Keratinocyte (primary cell): ENCODE measurements at regions not wholly inside any gene's neighbourhood (a gene's known extent, or its start where the extent isn't known, plus 50 kb on each side); places are given as distances from the start of the nearest gene placed in this dataset.

Source experiments
- DNase-seq: peaks from one replicate; pipeline ENCODE4 v3.0.0-alpha.2; 2011; ENCODE audit warnings: low read depth, missing footprints, low spot score
- FAIRE-seq: peaks from 2 replicates; lab custom pipeline; 2011; peaks lifted over from hg19 to GRCh38; lab: Jason Lieb, UNC
- H2AFZ ChIP-seq: 2 replicates; pipeline ENCODE4 v1.6.0; 2012; ENCODE audit warnings: low read length, control low read depth, inconsistent platforms; ENCODE audit not compliant: control insufficient read depth
- H3K27ac ChIP-seq: 2 replicates; pipeline ENCODE4 v1.5.1; 2011; ENCODE audit warnings: low read length; ENCODE audit not compliant: control insufficient read depth, insufficient read depth
- H3K27me3 ChIP-seq: 3 replicates; pipeline ENCODE4 v1.6.0; 2011; ENCODE audit warnings: low read length; ENCODE audit not compliant: control insufficient read depth, insufficient read depth; ENCODE audit errors: extremely low read depth
- H3K36me3 ChIP-seq, 2 experiments: 2 replicates in 1 of 2; 3 replicates in 1 of 2; pipeline ENCODE4 v1.5.1; 2011; ENCODE audit warnings: low read length in 2 of 2, mild to moderate bottlenecking in 1 of 2; ENCODE audit not compliant: control insufficient read depth in 2 of 2, insufficient read depth in 2 of 2; ENCODE audit errors: extremely low read depth in 1 of 2
- H3K4me1 ChIP-seq: 3 replicates; pipeline ENCODE4 v1.5.1; 2011; ENCODE audit warnings: low read length; ENCODE audit not compliant: control insufficient read depth, insufficient read depth; ENCODE audit errors: extremely low read depth
- H3K4me2 ChIP-seq: 3 replicates; pipeline ENCODE4 v1.6.0; 2011; ENCODE audit warnings: low read depth, low read length; ENCODE audit not compliant: control insufficient read depth, insufficient read depth; ENCODE audit errors: extremely low read depth
- H3K4me3 ChIP-seq, 3 experiments: fragments of 200-600 bp in 1 of 3; sonication (generic) in 1 of 3; 2 replicates in 2 of 3; 3 replicates in 1 of 3; pipeline ENCODE4 v1.5.1; 2011 to 2016; ENCODE audit warnings: low read length in 3 of 3, mild to moderate bottlenecking in 3 of 3, control low read depth in 2 of 3, inconsistent platforms in 1 of 3, low read depth in 1 of 3, mixed read lengths in 1 of 3, mixed run types in 1 of 3, moderate library complexity in 1 of 3; ENCODE audit not compliant: control insufficient read depth in 2 of 3, insufficient read depth in 2 of 3; ENCODE audit errors: extremely low read depth in 1 of 3
- H3K79me2 ChIP-seq: 2 replicates; pipeline ENCODE4 v1.6.0; 2012; ENCODE audit warnings: low read length; ENCODE audit not compliant: control insufficient read depth, insufficient read depth
- H3K9ac ChIP-seq: 3 replicates; pipeline ENCODE4 v1.6.0; 2011; ENCODE audit warnings: low read length; ENCODE audit not compliant: control insufficient read depth, insufficient read depth; ENCODE audit errors: extremely low read depth
- H3K9me1 ChIP-seq: 3 replicates; pipeline ENCODE4 v1.6.0; 2011; ENCODE audit warnings: low read length; ENCODE audit not compliant: control insufficient read depth, insufficient read depth; ENCODE audit errors: extremely low read depth
- H3K9me3 ChIP-seq: 2 replicates; pipeline ENCODE4 v1.5.1; 2012; ENCODE audit warnings: low read depth, low read length; ENCODE audit not compliant: control insufficient read depth
- H4K20me1 ChIP-seq: 3 replicates; pipeline ENCODE4 v1.6.0; 2011; ENCODE audit warnings: low read length; ENCODE audit not compliant: control insufficient read depth, insufficient read depth; ENCODE audit errors: extremely low read depth
- EZH2 ChIP-seq: IDR thresholded peaks from one replicate; pipeline ENCODE4 v1.6.1; 2012; ENCODE audit warnings: inconsistent platforms, mild to moderate bottlenecking, low read length, moderate library complexity
- dilution Hi-C: fragments of 300-500 bp; cut with MboI; formaldehyde crosslinking; loops from one replicate; pipeline ENCODE4 v1.7.0; 2020; ENCODE audit warnings: low sequenced_read_pairs; ENCODE audit not compliant: extremely low pct_ligation_motif_present
- TF ChIP-seq, protein P1 (sequence below), 3 experiments: IDR thresholded peaks in 1 of 3; conservative IDR thresholded peaks in 1 of 3; optimal IDR thresholded peaks in 1 of 3; 2 replicates in 2 of 3; 3 replicates in 1 of 3; pipeline versions ENCODE3 to v1.5.1; 2011; ENCODE audit warnings: low read length in 3 of 3, mild to moderate bottlenecking in 3 of 3, moderate library complexity in 2 of 3, control low read depth in 1 of 3, inconsistent platforms in 1 of 3; ENCODE audit not compliant: insufficient read depth in 2 of 3; ENCODE audit errors: extremely low read depth in 1 of 3

DNA sequence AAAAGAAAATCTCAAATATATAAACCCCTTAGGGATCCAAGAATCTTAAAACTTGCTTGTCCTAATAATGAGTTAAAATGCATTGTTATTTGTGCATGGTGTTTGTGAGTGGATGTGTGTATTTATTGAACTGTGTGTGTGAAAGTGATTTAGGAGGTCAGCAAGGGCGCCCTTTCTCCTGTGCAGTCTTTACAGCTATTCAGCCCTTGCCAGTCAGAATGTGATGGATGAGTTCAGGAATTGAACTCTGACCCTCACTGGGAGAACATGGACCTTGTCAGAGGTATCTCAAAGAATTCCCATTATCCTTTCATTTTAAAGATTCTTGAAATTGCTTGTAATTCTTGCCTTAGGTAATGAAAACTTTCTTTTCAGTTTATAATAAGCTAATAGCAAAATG lies 493.0 kb upstream of the ADGRL4 start:
- FAIRE-seq (no peak), DNase-seq (no peak)

DNA sequence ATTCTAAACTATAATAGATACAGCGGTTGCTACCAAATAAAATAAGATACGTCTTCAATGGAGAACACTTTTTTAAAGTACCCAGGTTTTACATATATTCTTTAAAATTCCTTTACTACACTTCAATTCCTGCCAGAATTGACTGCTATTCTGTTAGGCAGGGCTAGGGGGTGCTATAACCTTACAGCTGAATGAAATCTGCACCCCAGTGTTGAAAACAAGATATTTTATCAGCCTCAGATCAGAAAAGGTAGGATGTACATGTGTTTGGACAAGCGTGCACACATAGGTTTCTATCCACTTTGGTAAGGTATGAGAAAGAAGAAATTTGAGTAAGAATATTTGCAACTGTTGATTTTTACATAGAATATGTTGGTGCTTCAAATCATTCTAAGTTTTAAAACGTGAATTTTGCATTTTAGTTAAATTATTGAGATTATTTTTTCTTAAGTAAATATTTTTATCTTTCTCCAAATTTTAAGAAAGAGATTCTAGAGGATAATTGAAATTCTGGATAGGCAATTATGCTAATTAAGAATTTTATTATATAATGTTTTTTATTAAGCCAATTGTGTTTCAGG lies 490.8 kb upstream of the ADGRL4 start:
- Histone ChIP-seq H3K9me3 (no peaks in the 10 kb centered on the region), H3K9ac (no peak overlapping the region), H3K36me3 (no peaks in the 10 kb centered on the region), H3K9me1 (no peaks in the 10 kb centered on the region), H3K4me3 (no peak overlapping the region), H3K27ac (no peak overlapping the region), H3K79me2 (no peaks in the 10 kb centered on the region), H2AFZ (no peak overlapping the region), H3K4me2 (no peak overlapping the region), H3K27me3 (no peaks in the 10 kb centered on the region), H3K4me1 (no peaks in the 10 kb centered on the region), H4K20me1 (no peaks in the 10 kb centered on the region)
- TF ChIP-seq, protein P1, sequence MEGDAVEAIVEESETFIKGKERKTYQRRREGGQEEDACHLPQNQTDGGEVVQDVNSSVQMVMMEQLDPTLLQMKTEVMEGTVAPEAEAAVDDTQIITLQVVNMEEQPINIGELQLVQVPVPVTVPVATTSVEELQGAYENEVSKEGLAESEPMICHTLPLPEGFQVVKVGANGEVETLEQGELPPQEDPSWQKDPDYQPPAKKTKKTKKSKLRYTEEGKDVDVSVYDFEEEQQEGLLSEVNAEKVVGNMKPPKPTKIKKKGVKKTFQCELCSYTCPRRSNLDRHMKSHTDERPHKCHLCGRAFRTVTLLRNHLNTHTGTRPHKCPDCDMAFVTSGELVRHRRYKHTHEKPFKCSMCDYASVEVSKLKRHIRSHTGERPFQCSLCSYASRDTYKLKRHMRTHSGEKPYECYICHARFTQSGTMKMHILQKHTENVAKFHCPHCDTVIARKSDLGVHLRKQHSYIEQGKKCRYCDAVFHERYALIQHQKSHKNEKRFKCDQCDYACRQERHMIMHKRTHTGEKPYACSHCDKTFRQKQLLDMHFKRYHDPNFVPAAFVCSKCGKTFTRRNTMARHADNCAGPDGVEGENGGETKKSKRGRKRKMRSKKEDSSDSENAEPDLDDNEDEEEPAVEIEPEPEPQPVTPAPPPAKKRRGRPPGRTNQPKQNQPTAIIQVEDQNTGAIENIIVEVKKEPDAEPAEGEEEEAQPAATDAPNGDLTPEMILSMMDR (optimal IDR thresholded peaks at IDR 0.05 in 1 of 3, IDR thresholded peaks at IDR 0.05 in 1 of 3, conservative IDR thresholded peaks at IDR 0.05 in 1 of 3; ENCODE audit: extremely low read depth in 1 of 3, insufficient read depth in 2 of 3, low read length in 3 of 3), result peak in 2 of 3 experiments; percentile 65 to 76
- no peak for TF ChIP-seq EZH2
- no peak for FAIRE-seq
- dilution Hi-C loops, result no loop called here
- no peak for DNase-seq

More for the DNA sequence above, 493.0 kb upstream of the ADGRL4 start:
- Histone ChIP-seq H3K4me2 (no peak overlapping the region), H3K27ac (no peak overlapping the region), H3K9me1 (no peaks in the 10 kb centered on the region), H3K79me2 (no peaks in the 10 kb centered on the region), H3K4me3 (no peak overlapping the region), H3K4me1 (no peaks in the 10 kb centered on the region), H2AFZ (no peak overlapping the region), H4K20me1 (no peaks in the 10 kb centered on the region), H3K9me3 (no peaks in the 10 kb centered on the region), H3K27me3 (no peaks in the 10 kb centered on the region), H3K9ac (no peak overlapping the region), H3K36me3 (no peaks in the 10 kb centered on the region)
- TF ChIP-seq, protein P1 (optimal IDR thresholded peaks at IDR 0.05 in 1 of 3, IDR thresholded peaks at IDR 0.05 in 1 of 3, conservative IDR thresholded peaks at IDR 0.05 in 1 of 3; ENCODE audit: extremely low read depth in 1 of 3, insufficient read depth in 2 of 3, low read length in 3 of 3), result no peak
- TF ChIP-seq EZH2, result no peak
- dilution Hi-C loops, result no loop called here
